ENCODE measurements at regions not wholly inside any gene's neighbourhood (a gene's known extent, or its start where the extent isn't known, plus 50 kb on each side); places are given as distances from the start of the nearest gene placed in this dataset.

GRCh38 chr14:55949708-55950107 lies 168.5 kb upstream of the PELI2 start:
- no peak for DNase-seq

- DNase-seq = no peak
These were observed 168.1 kb upstream of the PELI2 start for GRCh38 chr14:55950135-55950534.

GRCh38 chr14:55951341-55952206 lies 166.6 kb upstream of the PELI2 start:
- DNase-seq = no peak

GRCh38 chr14:55954108-55954507 lies 164.1 kb upstream of the PELI2 start:
- no peak for DNase-seq

GRCh38 chr14:55955175-55955574 lies 163.0 kb upstream of the PELI2 start:
- DNase-seq = no peak

GRCh38 chr14:55957950-55958349 lies 160.3 kb upstream of the PELI2 start:
- peak; percentile 91 for DNase-seq

- DNase-seq = no peak
These were observed 154.9 kb upstream of the PELI2 start for GRCh38 chr14:55963295-55963694.

GRCh38 chr14:55964091-55964490 lies 154.1 kb upstream of the PELI2 start:
- no peak for DNase-seq

GRCh38 chr14:55964821-55965220 lies 153.4 kb upstream of the PELI2 start:
- no peak for DNase-seq

GRCh38 chr14:55965851-55966250 lies 152.4 kb upstream of the PELI2 start:
- DNase-seq = no peak

- no peak for DNase-seq
These were observed 149.5 kb upstream of the PELI2 start for GRCh38 chr14:55968741-55969140.

- no peak for DNase-seq
These were observed 144.9 kb upstream of the PELI2 start for GRCh38 chr14:55973285-55973800.

GRCh38 chr14:55973911-55974630 lies 144.1 kb upstream of the PELI2 start:
- DNase-seq = no peak

GRCh38 chr14:55975281-55975910 lies 142.8 kb upstream of the PELI2 start:
- no peak for DNase-seq

- DNase-seq = peak; percentile 98
These were observed 142.0 kb upstream of the PELI2 start for GRCh38 chr14:55976219-55976618.

- peak; percentile 98 for DNase-seq
These were observed 141.6 kb upstream of the PELI2 start for GRCh38 chr14:55976655-55977054.

GRCh38 chr14:55977392-55978150 lies 140.6 kb upstream of the PELI2 start:
- DNase-seq = no peak

GRCh38 chr14:55979096-55979495 lies 139.1 kb upstream of the PELI2 start:
- DNase-seq = no peak

GRCh38 chr14:55979781-55980180 lies 138.4 kb upstream of the PELI2 start:
- no peak for DNase-seq

- DNase-seq = no peak
These were observed 137.2 kb upstream of the PELI2 start for GRCh38 chr14:55980970-55981369.

- no peak for DNase-seq
These were observed 132.1 kb upstream of the PELI2 start for GRCh38 chr14:55986069-55986468.

- no peak for DNase-seq
These were observed 117.4 kb upstream of the PELI2 start for GRCh38 chr14:56000846-56001245.

- peak; percentile 71 for DNase-seq
These were observed 115.9 kb upstream of the PELI2 start for GRCh38 chr14:56002342-56002741.
